Panc1 (cell line): ENCODE measurements at regions not wholly inside any gene's neighbourhood (a gene's known extent, or its start where the extent isn't known, plus 50 kb on each side); places are given as distances from the start of the nearest gene placed in this dataset.

Experiments used
- ATAC-seq: fragments of 200-7000 bp; cut with Tn5 transposase; 2 replicates; pipeline ENCODE4 v1.9.1; 2020; ENCODE audit warnings: mild to moderate bottlenecking, moderate library complexity
- BruUV-seq: library from RNA; stranded (reverse); fragments of 400-500 nt; replicated peaks from 2 replicates; lab custom pipeline; 2021; lab: Mats Ljungman, UMichigan
- CTCF ChIA-PET: fragments of 300-600 bp; sonication (Branson Sonifier 250); formaldehyde crosslinking; loops from one replicate; lab custom pipeline; 2022; ENCODE audit warnings: antibody characterized with exemption; lab: Charles Lee
- POLR2A ChIA-PET: fragments of 300-600 bp; sonication (Branson Sonifier 250); formaldehyde crosslinking; loops from one replicate; lab custom pipeline; 2022; ENCODE audit warnings: antibody characterized with exemption; lab: Charles Lee
- DNase-seq: peaks from one replicate; pipeline ENCODE4 v3.0.0-alpha.2; 2010; ENCODE audit warnings: low read depth, low spot score
- H3K27ac ChIP-seq: 2 replicates; pipeline ENCODE4 v1.5.1; 2011; ENCODE audit warnings: mild to moderate bottlenecking, low read length, inconsistent platforms
- H3K27me3 ChIP-seq: fragments of 200-500 bp; sonication (Bioruptor generic); 2 replicates; pipeline ENCODE4 v1.6.0; 2014; ENCODE audit warnings: low read length, inconsistent platforms; ENCODE audit not compliant: control insufficient read depth, insufficient read depth
- H3K36me3 ChIP-seq: fragments of 200-500 bp; sonication (Bioruptor generic); 2 replicates; pipeline ENCODE4 v1.5.1; 2014; ENCODE audit warnings: inconsistent platforms, mild to moderate bottlenecking, low read length, moderate library complexity; ENCODE audit not compliant: control insufficient read depth, insufficient read depth
- H3K4me1 ChIP-seq: 2 replicates; pipeline ENCODE4 v1.5.1; 2011; ENCODE audit warnings: inconsistent platforms, mild to moderate bottlenecking, low read length, moderate library complexity; ENCODE audit not compliant: control insufficient read depth, insufficient read depth
- H3K4me3 ChIP-seq, 2 experiments: 2 replicates each; pipeline ENCODE4 v1.5.1; 2011 to 2012; ENCODE audit warnings: low read depth in 2 of 2, low read length in 2 of 2, mild to moderate bottlenecking in 2 of 2, inconsistent platforms in 1 of 2, moderate library complexity in 1 of 2
- H3K9me3 ChIP-seq: fragments of 200-500 bp; sonication (Bioruptor generic); 2 replicates; pipeline ENCODE4 v1.5.1; 2014; ENCODE audit warnings: low read depth, mild to moderate bottlenecking, inconsistent platforms, low read length, moderate library complexity; ENCODE audit not compliant: control insufficient read depth, insufficient read depth
- POLR2AphosphoS5 ChIP-seq: IDR thresholded peaks from 2 replicates; pipeline ENCODE4 v1.6.1; 2012; ENCODE audit warnings: mild to moderate bottlenecking, low read depth, low read length, moderate library complexity
- SIN3A ChIP-seq: IDR thresholded peaks from 2 replicates; pipeline ENCODE4 v1.6.1; 2012; ENCODE audit warnings: low read depth, mild to moderate bottlenecking, low read length, moderate library complexity, borderline replicate concordance; ENCODE audit not compliant: insufficient read depth
- TCF7L2 ChIP-seq: IDR thresholded peaks from 2 replicates; pipeline ENCODE4 v1.6.1; 2011; ENCODE audit warnings: mild to moderate bottlenecking, low read depth, low read length, inconsistent platforms
- in situ Hi-C: cut with HindIII; loops from 2 replicates; pipeline ENCODE4 v1.10.0; 2016; ENCODE audit warnings: low sequenced_read_pairs, low pct_unique_long_range_greater_than_20kb
- intact Hi-C: fragments of 100-400 bp; cut with micrococcal nuclease; formaldehyde crosslinking; loops from one replicate; pipeline ENCODE4 v1.10.0; 2022; ENCODE audit not compliant: unreplicated experiment
- TF ChIP-seq, protein P1 (sequence below), 2 experiments: IDR thresholded peaks; 2 replicates each; pipeline ENCODE4 v1.6.1; 2011 to 2012; ENCODE audit warnings: low read depth in 2 of 2, control low read depth in 1 of 2, low read length in 1 of 2, mild to moderate bottlenecking in 1 of 2, moderate library complexity in 1 of 2; ENCODE audit not compliant: insufficient read depth in 1 of 2
- TF ChIP-seq, protein P2 (sequence below): fragments of 450-650 bp; IDR thresholded peaks from 2 replicates; pipeline ENCODE4 v1.5.1; 2017; ENCODE audit warnings: mild to moderate bottlenecking

DNA sequence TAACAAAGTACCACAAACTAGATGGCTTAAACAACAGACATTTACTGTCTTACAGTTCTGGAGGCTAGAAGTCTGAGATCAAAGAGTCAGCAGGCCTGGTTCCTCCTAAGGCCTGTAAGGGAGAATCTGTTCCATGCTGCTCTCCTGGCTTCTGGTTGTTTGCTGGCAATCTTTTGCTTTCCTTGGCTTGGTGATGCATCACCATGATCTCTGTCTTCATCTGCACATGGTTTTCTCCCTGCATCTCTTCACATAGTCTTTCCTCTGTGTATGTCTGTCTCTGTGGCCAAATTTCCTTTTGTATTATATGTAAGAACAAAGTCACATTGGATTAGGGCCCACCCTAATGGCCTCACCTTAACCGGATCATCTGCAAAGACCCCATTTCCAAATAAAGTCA lies 168.5 kb downstream of the CAPZA3 start:
- no peak for TF ChIP-seq POLR2AphosphoS5
- TF ChIP-seq SIN3A, result no peak
- no peak for TF ChIP-seq TCF7L2
- TF ChIP-seq, protein P1, sequence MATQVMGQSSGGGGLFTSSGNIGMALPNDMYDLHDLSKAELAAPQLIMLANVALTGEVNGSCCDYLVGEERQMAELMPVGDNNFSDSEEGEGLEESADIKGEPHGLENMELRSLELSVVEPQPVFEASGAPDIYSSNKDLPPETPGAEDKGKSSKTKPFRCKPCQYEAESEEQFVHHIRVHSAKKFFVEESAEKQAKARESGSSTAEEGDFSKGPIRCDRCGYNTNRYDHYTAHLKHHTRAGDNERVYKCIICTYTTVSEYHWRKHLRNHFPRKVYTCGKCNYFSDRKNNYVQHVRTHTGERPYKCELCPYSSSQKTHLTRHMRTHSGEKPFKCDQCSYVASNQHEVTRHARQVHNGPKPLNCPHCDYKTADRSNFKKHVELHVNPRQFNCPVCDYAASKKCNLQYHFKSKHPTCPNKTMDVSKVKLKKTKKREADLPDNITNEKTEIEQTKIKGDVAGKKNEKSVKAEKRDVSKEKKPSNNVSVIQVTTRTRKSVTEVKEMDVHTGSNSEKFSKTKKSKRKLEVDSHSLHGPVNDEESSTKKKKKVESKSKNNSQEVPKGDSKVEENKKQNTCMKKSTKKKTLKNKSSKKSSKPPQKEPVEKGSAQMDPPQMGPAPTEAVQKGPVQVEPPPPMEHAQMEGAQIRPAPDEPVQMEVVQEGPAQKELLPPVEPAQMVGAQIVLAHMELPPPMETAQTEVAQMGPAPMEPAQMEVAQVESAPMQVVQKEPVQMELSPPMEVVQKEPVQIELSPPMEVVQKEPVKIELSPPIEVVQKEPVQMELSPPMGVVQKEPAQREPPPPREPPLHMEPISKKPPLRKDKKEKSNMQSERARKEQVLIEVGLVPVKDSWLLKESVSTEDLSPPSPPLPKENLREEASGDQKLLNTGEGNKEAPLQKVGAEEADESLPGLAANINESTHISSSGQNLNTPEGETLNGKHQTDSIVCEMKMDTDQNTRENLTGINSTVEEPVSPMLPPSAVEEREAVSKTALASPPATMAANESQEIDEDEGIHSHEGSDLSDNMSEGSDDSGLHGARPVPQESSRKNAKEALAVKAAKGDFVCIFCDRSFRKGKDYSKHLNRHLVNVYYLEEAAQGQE (IDR thresholded peaks at IDR 0.05; ENCODE audit: insufficient read depth in 1 of 2, low read depth in 2 of 2, low read length in 1 of 2), result no peak
- TF ChIP-seq, protein P2, sequence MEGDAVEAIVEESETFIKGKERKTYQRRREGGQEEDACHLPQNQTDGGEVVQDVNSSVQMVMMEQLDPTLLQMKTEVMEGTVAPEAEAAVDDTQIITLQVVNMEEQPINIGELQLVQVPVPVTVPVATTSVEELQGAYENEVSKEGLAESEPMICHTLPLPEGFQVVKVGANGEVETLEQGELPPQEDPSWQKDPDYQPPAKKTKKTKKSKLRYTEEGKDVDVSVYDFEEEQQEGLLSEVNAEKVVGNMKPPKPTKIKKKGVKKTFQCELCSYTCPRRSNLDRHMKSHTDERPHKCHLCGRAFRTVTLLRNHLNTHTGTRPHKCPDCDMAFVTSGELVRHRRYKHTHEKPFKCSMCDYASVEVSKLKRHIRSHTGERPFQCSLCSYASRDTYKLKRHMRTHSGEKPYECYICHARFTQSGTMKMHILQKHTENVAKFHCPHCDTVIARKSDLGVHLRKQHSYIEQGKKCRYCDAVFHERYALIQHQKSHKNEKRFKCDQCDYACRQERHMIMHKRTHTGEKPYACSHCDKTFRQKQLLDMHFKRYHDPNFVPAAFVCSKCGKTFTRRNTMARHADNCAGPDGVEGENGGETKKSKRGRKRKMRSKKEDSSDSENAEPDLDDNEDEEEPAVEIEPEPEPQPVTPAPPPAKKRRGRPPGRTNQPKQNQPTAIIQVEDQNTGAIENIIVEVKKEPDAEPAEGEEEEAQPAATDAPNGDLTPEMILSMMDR, result no peak
- no peak overlapping the region for H3K4me3 ChIP-seq
- BruUV-seq, result no TSS peak
- intact Hi-C loops (no loop called here), in situ Hi-C loops (no loop called here)
- no peaks in the 10 kb centered on the region for H3K9me3 ChIP-seq
- ATAC-seq (no peak), DNase-seq (no peak)
- no peaks in the 10 kb centered on the region for H3K4me1 ChIP-seq
- H3K27ac ChIP-seq, result no peak overlapping the region
- H3K27me3 ChIP-seq, result no peaks in the 10 kb centered on the region
- CTCF ChIA-PET, result no interaction called here
- H3K36me3 ChIP-seq, result no peaks in the 10 kb centered on the region
- POLR2A ChIA-PET, result no interaction called here

- ChIA-PET CTCF (no interaction called here), POLR2A (no interaction called here)
- TF ChIP-seq, protein P1 (IDR thresholded peaks at IDR 0.05; ENCODE audit: insufficient read depth in 1 of 2, low read depth in 2 of 2, low read length in 1 of 2), result no peak
- no peak for TF ChIP-seq SIN3A
- TF ChIP-seq TCF7L2, result no peak
- TF ChIP-seq, protein P2, result no peak
- no peak for TF ChIP-seq POLR2AphosphoS5
- intact Hi-C loops (no loop called here), in situ Hi-C loops (no loop called here)
- DNase-seq (no peak), ATAC-seq (no peak)
- BruUV-seq, result no TSS peak
- H3K36me3 ChIP-seq, result no peaks in the 10 kb centered on the region
- H3K4me1 ChIP-seq, result no peaks in the 10 kb centered on the region
- no peaks in the 10 kb centered on the region for H3K9me3 ChIP-seq
- H3K4me3 ChIP-seq, result no peak overlapping the region
- H3K27me3 ChIP-seq, result no peaks in the 10 kb centered on the region
- no peak overlapping the region for H3K27ac ChIP-seq
These were observed 169.2 kb downstream of the CAPZA3 start for GRCh38 chr12:18907127-18907526.
